ENCODE measurements at regions not wholly inside any gene's neighbourhood (a gene's known extent, or its start where the extent isn't known, plus 50 kb on each side); places are given as distances from the start of the nearest gene placed in this dataset.
"Not testable (repeated sequence)": the region's sequence is repeated elsewhere in the genome, so short reads cannot be mapped to it uniquely, and the experiment has no call there.

DNA sequence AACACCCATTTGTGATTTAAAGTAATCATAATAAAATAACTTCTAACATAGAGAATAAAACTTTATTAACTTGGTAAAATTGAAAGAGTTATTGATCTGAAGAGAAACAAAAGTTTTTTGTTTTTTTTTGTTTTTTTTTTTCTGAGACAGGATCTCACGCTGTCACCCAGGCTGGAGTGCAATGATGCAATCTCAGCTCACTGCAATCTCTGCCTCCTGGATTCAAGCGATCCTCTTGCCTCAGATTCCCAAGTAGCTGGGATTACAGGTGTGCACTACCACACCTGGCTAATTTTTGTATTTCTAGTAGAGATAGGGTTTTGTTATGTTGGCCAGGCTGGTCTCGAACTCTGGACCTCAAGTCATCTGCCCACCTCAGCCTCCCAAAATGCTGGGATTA lies 116.5 kb upstream of the SPATA31D4 start:
- TF ChIP-seq, protein P1, sequence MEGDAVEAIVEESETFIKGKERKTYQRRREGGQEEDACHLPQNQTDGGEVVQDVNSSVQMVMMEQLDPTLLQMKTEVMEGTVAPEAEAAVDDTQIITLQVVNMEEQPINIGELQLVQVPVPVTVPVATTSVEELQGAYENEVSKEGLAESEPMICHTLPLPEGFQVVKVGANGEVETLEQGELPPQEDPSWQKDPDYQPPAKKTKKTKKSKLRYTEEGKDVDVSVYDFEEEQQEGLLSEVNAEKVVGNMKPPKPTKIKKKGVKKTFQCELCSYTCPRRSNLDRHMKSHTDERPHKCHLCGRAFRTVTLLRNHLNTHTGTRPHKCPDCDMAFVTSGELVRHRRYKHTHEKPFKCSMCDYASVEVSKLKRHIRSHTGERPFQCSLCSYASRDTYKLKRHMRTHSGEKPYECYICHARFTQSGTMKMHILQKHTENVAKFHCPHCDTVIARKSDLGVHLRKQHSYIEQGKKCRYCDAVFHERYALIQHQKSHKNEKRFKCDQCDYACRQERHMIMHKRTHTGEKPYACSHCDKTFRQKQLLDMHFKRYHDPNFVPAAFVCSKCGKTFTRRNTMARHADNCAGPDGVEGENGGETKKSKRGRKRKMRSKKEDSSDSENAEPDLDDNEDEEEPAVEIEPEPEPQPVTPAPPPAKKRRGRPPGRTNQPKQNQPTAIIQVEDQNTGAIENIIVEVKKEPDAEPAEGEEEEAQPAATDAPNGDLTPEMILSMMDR (conservative IDR thresholded peaks at IDR 0.05; ENCODE audit: low read depth, low read length): not testable (repeated sequence)
- TF ChIP-seq EZH2 (IDR thresholded peaks at IDR 0.05; ENCODE audit: borderline replicate concordance, low read depth, low read length, poor library complexity, severe bottlenecking): not testable (repeated sequence)
